ENCODE measurements at regions not wholly inside any gene's neighbourhood (a gene's known extent, or its start where the extent isn't known, plus 50 kb on each side); places are given as distances from the start of the nearest gene placed in this dataset.

- no peak for DNase-seq
Observed at GRCh38 chr15:29452881-29453731, 183.5 kb upstream of the NSMCE3 start.

- peak in 1 of 2 experiments; percentile 7 for DNase-seq
Observed at GRCh38 chr15:29451201-29451781, 181.7 kb upstream of the NSMCE3 start.

GRCh38 chr15:29449136-29449535 lies 179.5 kb upstream of the NSMCE3 start:
- no peak for DNase-seq

- no peak for DNase-seq
Observed at GRCh38 chr15:29448320-29448719, 178.7 kb upstream of the NSMCE3 start.

- DNase-seq = no peak
Observed at GRCh38 chr15:29446480-29446879, 176.9 kb upstream of the NSMCE3 start.

GRCh38 chr15:29442532-29442931 lies 172.9 kb upstream of the NSMCE3 start:
- no peak for DNase-seq

GRCh38 chr15:29440541-29440940 lies 170.9 kb upstream of the NSMCE3 start:
- DNase-seq = no peak

GRCh38 chr15:29438703-29439055 lies 169.1 kb upstream of the NSMCE3 start:
- DNase-seq = peak; percentile 4 to 18

GRCh38 chr15:29437888-29438702 lies 168.5 kb upstream of the NSMCE3 start:
- no peak for DNase-seq

- no peak for DNase-seq
Observed at GRCh38 chr15:29435811-29436210, 166.2 kb upstream of the NSMCE3 start.

GRCh38 chr15:29434280-29434679 lies 164.7 kb upstream of the NSMCE3 start:
- no peak for DNase-seq

- DNase-seq = no peak
Observed at GRCh38 chr15:29433507-29434248, 164.1 kb upstream of the NSMCE3 start.

- DNase-seq = no peak
Observed at GRCh38 chr15:29433050-29433318, 163.4 kb upstream of the NSMCE3 start.

GRCh38 chr15:29432191-29433049 lies 162.8 kb upstream of the NSMCE3 start:
- DNase-seq = no peak

- DNase-seq = no peak
Observed at GRCh38 chr15:29430831-29431230, 161.2 kb upstream of the NSMCE3 start.

- no peak for DNase-seq
Observed at GRCh38 chr15:29430124-29430523, 160.5 kb upstream of the NSMCE3 start.

GRCh38 chr15:29429584-29429983 lies 160.0 kb upstream of the NSMCE3 start:
- no peak for DNase-seq

- DNase-seq = no peak
Observed at GRCh38 chr15:29428925-29429573, 159.4 kb upstream of the NSMCE3 start.

- no peak for DNase-seq
Observed at GRCh38 chr15:29425864-29426263, 156.2 kb upstream of the NSMCE3 start.

GRCh38 chr15:29424118-29424517 lies 154.5 kb upstream of the NSMCE3 start:
- no peak for DNase-seq

- DNase-seq = no peak
Observed at GRCh38 chr15:29422606-29423005, 153.0 kb upstream of the NSMCE3 start.

GRCh38 chr15:29420188-29420587 lies 150.6 kb upstream of the NSMCE3 start:
- DNase-seq = no peak

Measured in NCI-H526 (cell line).